ENCODE measurements at regions not wholly inside any gene's neighbourhood (a gene's known extent, or its start where the extent isn't known, plus 50 kb on each side); places are given as distances from the start of the nearest gene placed in this dataset.

DNA sequence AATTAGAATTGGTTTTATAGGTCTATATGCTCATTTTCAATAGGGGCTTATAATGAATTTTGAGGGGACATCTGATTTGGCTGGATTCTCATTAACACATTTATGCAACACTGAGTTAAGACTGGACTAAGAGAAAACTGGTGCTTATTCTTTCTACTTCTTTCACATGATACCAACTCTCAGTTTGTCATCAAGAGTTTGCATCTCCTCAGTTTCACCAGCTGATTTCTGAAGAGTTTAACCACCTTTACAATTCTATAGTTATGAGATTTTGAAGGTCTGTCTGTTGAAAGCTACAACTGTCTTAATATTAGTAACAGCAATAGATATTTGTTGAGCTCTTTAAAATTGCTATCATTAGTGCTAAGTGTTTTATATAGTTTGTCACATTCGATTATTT lies 867.0 kb upstream of the SORCS1 start:
- CTCF ChIA-PET: no interaction called here
- no peak overlapping the region for H3K27ac Mint-ChIP-seq
- TF ChIP-seq EZH2 (IDR thresholded peaks at IDR 0.05; ENCODE audit: borderline replicate concordance, insufficient read depth, low read depth, low read length, poor library complexity, severe bottlenecking): no peak
- TF ChIP-seq, protein P1, sequence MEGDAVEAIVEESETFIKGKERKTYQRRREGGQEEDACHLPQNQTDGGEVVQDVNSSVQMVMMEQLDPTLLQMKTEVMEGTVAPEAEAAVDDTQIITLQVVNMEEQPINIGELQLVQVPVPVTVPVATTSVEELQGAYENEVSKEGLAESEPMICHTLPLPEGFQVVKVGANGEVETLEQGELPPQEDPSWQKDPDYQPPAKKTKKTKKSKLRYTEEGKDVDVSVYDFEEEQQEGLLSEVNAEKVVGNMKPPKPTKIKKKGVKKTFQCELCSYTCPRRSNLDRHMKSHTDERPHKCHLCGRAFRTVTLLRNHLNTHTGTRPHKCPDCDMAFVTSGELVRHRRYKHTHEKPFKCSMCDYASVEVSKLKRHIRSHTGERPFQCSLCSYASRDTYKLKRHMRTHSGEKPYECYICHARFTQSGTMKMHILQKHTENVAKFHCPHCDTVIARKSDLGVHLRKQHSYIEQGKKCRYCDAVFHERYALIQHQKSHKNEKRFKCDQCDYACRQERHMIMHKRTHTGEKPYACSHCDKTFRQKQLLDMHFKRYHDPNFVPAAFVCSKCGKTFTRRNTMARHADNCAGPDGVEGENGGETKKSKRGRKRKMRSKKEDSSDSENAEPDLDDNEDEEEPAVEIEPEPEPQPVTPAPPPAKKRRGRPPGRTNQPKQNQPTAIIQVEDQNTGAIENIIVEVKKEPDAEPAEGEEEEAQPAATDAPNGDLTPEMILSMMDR (IDR thresholded peaks at IDR 0.05): no peak
- Histone ChIP-seq H3K9me3 (ENCODE audit: control extremely low read depth in 1 of 3, control insufficient read depth in 2 of 3, insufficient read depth in 1 of 3, low read length in 2 of 3) (peaks cover 0 to 3% (median 0%) of the 10 kb centered on the region in 3 donors), H3K4me3 (ENCODE audit: control extremely low read depth in 1 of 5, extremely low read depth in 1 of 5, insufficient read depth in 1 of 5, low read depth in 2 of 5, low read length in 4 of 5) (no peak overlapping the region), H3K36me3 (replicated peaks in 1 of 2; ENCODE audit: control extremely low read depth in 1 of 2, control insufficient read depth in 1 of 2, extremely low read depth in 1 of 2, insufficient read depth in 2 of 2, low read length in 1 of 2) (no peaks in the 10 kb centered on the region), H3K4me2 (replicated peaks; ENCODE audit: low read depth, low read length, poor library complexity, severe bottlenecking) (no peak overlapping the region), H3K27ac (ENCODE audit: low read length in 2 of 2) (no peak overlapping the region), H3K79me2 (ENCODE audit: control insufficient read depth, insufficient read depth, low read length) (no peaks in the 10 kb centered on the region), H4K20me1 (ENCODE audit: control insufficient read depth, insufficient read depth, low read length, poor library complexity, severe bottlenecking) (no peaks in the 10 kb centered on the region), H3K4me1 (ENCODE audit: control insufficient read depth in 2 of 2, insufficient read depth in 2 of 2, low read length in 2 of 2) (no peaks in the 10 kb centered on the region), H3K9ac (ENCODE audit: low read length) (no peak overlapping the region), H3K27me3 (replicated peaks in 1 of 4; ENCODE audit: control extremely low read depth in 1 of 4, control insufficient read depth in 3 of 4, insufficient read depth in 4 of 4, low read length in 3 of 4) (no peaks in the 10 kb centered on the region), H2AFZ (ENCODE audit: insufficient read depth, low read depth, low read length, poor library complexity, severe bottlenecking) (no peak overlapping the region)
- no peaks in the 10 kb centered on the region for H3K27me3 Mint-ChIP-seq
- POLR2A ChIA-PET: no interaction called here
- DNase-seq (no peak), ATAC-seq (ENCODE audit: low read depth) (no peak)
- no CpG with 5 or more reads among the region's 1 CpG for WGBS (ENCODE audit: insufficient coverage)
- no peak overlapping the region for H3K4me3 Mint-ChIP-seq
- H3K9me3 Mint-ChIP-seq (ENCODE audit: insufficient read depth): peaks cover 3% of the 10 kb centered on the region
- H3K4me1 Mint-ChIP-seq: no peaks in the 10 kb centered on the region
- intact Hi-C loops (cut with micrococcal nuclease): no loop called here

DNA sequence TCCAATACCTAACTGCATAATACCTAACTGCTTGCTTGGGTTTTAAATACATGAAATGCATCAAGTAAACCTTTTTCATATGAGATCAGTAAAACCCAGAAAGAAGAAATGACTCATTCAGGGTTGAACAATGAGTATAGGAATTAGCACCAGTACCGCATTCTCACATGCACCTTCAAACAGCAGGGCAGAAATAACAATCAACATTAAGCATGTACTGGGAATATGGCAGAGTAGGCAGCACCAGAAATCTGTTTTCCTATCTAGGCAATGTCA lies 850.3 kb upstream of the SORCS1 start:
- no peaks in the 10 kb centered on the region for H3K4me1 ChIP-seq (ENCODE audit: control insufficient read depth in 2 of 2, insufficient read depth in 2 of 2, low read length in 2 of 2)
- no peak overlapping the region for H3K27ac ChIP-seq (ENCODE audit: low read length in 2 of 2)
- CTCF ChIA-PET: no interaction called here
- no peak overlapping the region for H2AFZ ChIP-seq (ENCODE audit: insufficient read depth, low read depth, low read length, poor library complexity, severe bottlenecking)
- H3K4me3 ChIP-seq (ENCODE audit: control extremely low read depth in 1 of 5, extremely low read depth in 1 of 5, insufficient read depth in 1 of 5, low read depth in 2 of 5, low read length in 4 of 5): no peak overlapping the region
- intact Hi-C loops (cut with micrococcal nuclease): no loop called here
- POLR2A ChIA-PET: no interaction called here
- no peaks in the 10 kb centered on the region for H3K27me3 ChIP-seq (replicated peaks in 1 of 4; ENCODE audit: control extremely low read depth in 1 of 4, control insufficient read depth in 3 of 4, insufficient read depth in 4 of 4, low read length in 3 of 4)
- DNase-seq (no peak), ATAC-seq (ENCODE audit: low read depth) (no peak)
- no peak overlapping the region for H3K4me2 ChIP-seq (replicated peaks; ENCODE audit: low read depth, low read length, poor library complexity, severe bottlenecking)
- H4K20me1 ChIP-seq (ENCODE audit: control insufficient read depth, insufficient read depth, low read length, poor library complexity, severe bottlenecking): no peaks in the 10 kb centered on the region
- Mint-ChIP-seq H3K27ac (no peak overlapping the region), H3K27me3 (no peaks in the 10 kb centered on the region), H3K9me3 (ENCODE audit: insufficient read depth) (peaks cover 6% of the 10 kb centered on the region), H3K4me1 (no peaks in the 10 kb centered on the region), H3K4me3 (no peak overlapping the region)
- H3K79me2 ChIP-seq (ENCODE audit: control insufficient read depth, insufficient read depth, low read length): no peaks in the 10 kb centered on the region
- no peak for TF ChIP-seq EZH2 (IDR thresholded peaks at IDR 0.05; ENCODE audit: borderline replicate concordance, insufficient read depth, low read depth, low read length, poor library complexity, severe bottlenecking)
- TF ChIP-seq, protein P1 (IDR thresholded peaks at IDR 0.05): no peak
- no CpG with 5 or more reads among the region's 1 CpG for WGBS (ENCODE audit: insufficient coverage)
- H3K9me3 ChIP-seq (ENCODE audit: control extremely low read depth in 1 of 3, control insufficient read depth in 2 of 3, insufficient read depth in 1 of 3, low read length in 2 of 3): peaks cover 0 to 7% (median 4%) of the 10 kb centered on the region in 3 donors
- H3K9ac ChIP-seq (ENCODE audit: low read length): no peak overlapping the region
- no peaks in the 10 kb centered on the region for H3K36me3 ChIP-seq (replicated peaks in 1 of 2; ENCODE audit: control extremely low read depth in 1 of 2, control insufficient read depth in 1 of 2, extremely low read depth in 1 of 2, insufficient read depth in 2 of 2, low read length in 1 of 2)

Measured in B cell (primary cell).